ENCODE measurements at regions not wholly inside any gene's neighbourhood (a gene's known extent, or its start where the extent isn't known, plus 50 kb on each side); places are given as distances from the start of the nearest gene placed in this dataset.

GRCh38 chr20:22369100-22369499, 215.3 kb downstream of the FOXA2 start:
- TF ChIP-seq CTCF (IDR thresholded peaks at IDR 0.05): no peak
- ATAC-seq (no peak), DNase-seq (no peak)
- H3K27ac ChIP-seq: no peak overlapping the region
- H3K9me3 ChIP-seq: no peaks in the 10 kb centered on the region
- H3K27me3 ChIP-seq: peaks cover 0 to 4% of the 10 kb centered on the region in 2 donors
- intact Hi-C loops (cut with DNase I): no loop called here
- no peaks in the 10 kb centered on the region for H3K36me3 ChIP-seq
- no peak overlapping the region for H3K4me3 ChIP-seq
- no peaks in the 10 kb centered on the region for H3K4me1 ChIP-seq

- H3K27ac ChIP-seq: no peak overlapping the region
- H3K9me3 ChIP-seq: peaks cover 0 to 5% of the 10 kb centered on the region in 2 donors
- no peak for ATAC-seq
- no peak overlapping the region for H3K4me3 ChIP-seq
- no peak for DNase-seq
- intact Hi-C loops (cut with DNase I): no loop called here
- H3K36me3 ChIP-seq: no peaks in the 10 kb centered on the region
- peaks cover 0 to 4% of the 10 kb centered on the region in 2 donors for H3K27me3 ChIP-seq
- no peaks in the 10 kb centered on the region for H3K4me1 ChIP-seq
- TF ChIP-seq CTCF (IDR thresholded peaks at IDR 0.05): no peak
These were observed 216.1 kb downstream of the FOXA2 start for GRCh38 chr20:22368235-22368634.

- Histone ChIP-seq H3K27me3 (peaks cover 0 to 4% of the 10 kb centered on the region in 2 donors), H3K9me3 (peaks cover 0 to 8% of the 10 kb centered on the region in 2 donors), H3K36me3 (no peaks in the 10 kb centered on the region), H3K27ac (no peak overlapping the region), H3K4me1 (no peaks in the 10 kb centered on the region), H3K4me3 (no peak overlapping the region)
- no peak for TF ChIP-seq CTCF (IDR thresholded peaks at IDR 0.05)
- DNase-seq (no peak), ATAC-seq (no peak)
- intact Hi-C loops (cut with DNase I): no loop called here
These were observed 217.7 kb downstream of the FOXA2 start for GRCh38 chr20:22366631-22367030.

- Histone ChIP-seq H3K4me3 (no peak overlapping the region), H3K27ac (no peak overlapping the region), H3K36me3 (no peaks in the 10 kb centered on the region), H3K27me3 (no peaks in the 10 kb centered on the region), H3K9me3 (no peaks in the 10 kb centered on the region), H3K4me1 (no peaks in the 10 kb centered on the region)
- DNase-seq (no peak), ATAC-seq (no peak)
- TF ChIP-seq CTCF (IDR thresholded peaks at IDR 0.05): no peak
- intact Hi-C loops (cut with DNase I): no loop called here
These were observed 229.7 kb downstream of the FOXA2 start for GRCh38 chr20:22354647-22355046.

- ATAC-seq (no peak), DNase-seq (no peak)
- Histone ChIP-seq H3K9me3 (no peaks in the 10 kb centered on the region), H3K27ac (no peak overlapping the region), H3K4me1 (no peaks in the 10 kb centered on the region), H3K27me3 (no peaks in the 10 kb centered on the region), H3K36me3 (no peaks in the 10 kb centered on the region), H3K4me3 (no peak overlapping the region)
- intact Hi-C loops (cut with DNase I): no loop called here
- TF ChIP-seq CTCF (IDR thresholded peaks at IDR 0.05): no peak
These were observed 230.8 kb downstream of the FOXA2 start for GRCh38 chr20:22353586-22353985.

Data from left lung (tissue), 4 donors.